ENCODE measurements at regions not wholly inside any gene's neighbourhood (a gene's known extent, or its start where the extent isn't known, plus 50 kb on each side); places are given as distances from the start of the nearest gene placed in this dataset.

DNA sequence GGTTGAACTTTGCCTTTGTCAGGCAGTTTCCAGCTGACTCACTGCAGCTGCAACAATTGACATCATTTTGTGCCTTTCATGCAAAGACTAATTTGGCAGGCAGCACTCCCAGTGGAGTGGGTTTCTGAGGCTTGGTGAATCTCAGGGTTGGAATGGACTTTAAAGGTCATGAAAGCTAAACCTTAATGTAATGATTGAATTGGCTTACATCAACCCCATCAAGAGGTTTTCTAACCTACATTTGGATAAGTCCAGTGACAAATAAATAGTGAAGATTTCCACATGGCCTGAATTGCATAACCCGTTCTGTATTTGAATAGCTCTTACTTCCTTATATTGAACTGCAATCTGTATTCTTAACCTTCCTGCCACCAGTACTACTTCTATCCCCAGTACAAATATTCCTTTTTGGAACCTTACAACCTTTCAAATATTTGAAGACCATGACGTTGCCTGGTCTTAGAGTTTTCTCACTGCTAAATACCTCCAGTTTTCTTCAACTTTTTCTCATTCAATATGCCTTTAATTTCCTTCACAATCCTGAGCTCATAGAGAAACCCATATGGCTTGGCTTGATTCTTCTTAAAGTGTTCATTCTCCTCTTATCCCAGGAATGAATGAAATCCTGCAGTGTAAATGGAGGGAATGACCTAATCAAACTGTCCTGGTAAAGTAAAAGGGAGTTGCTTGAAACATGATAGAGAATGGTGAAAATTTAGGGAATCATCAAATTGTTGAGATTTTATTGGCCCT is 168.1 kb upstream of the NOVA1 start:
- H3K4me3 ChIP-seq (ENCODE audit: low read length): no peak overlapping the region
- no peak overlapping the region for H2AFZ ChIP-seq (ENCODE audit: low read depth, low read length)
- TF ChIP-seq TAF1 (IDR thresholded peaks at IDR 0.05; ENCODE audit: low read depth) (no peak), MXI1 (conservative IDR thresholded peaks at IDR 0.05; ENCODE audit: poor library complexity, severe bottlenecking) (no peak), RAD21 (conservative IDR thresholded peaks at IDR 0.05) (no peak), SMC3 (conservative IDR thresholded peaks at IDR 0.05; ENCODE audit: poor library complexity) (no peak), EZH2 (IDR thresholded peaks at IDR 0.05; ENCODE audit: borderline replicate concordance, insufficient read depth, low read length, poor library complexity, severe bottlenecking) (no peak), POLR2AphosphoS5 (IDR thresholded peaks at IDR 0.05) (no peak), EP300 (conservative IDR thresholded peaks at IDR 0.05; ENCODE audit: poor library complexity, severe bottlenecking) (no peak), CTCF (IDR thresholded peaks at IDR 0.05; ENCODE audit: poor library complexity, severe bottlenecking) (no peak)
- TF ChIP-seq, protein P1, sequence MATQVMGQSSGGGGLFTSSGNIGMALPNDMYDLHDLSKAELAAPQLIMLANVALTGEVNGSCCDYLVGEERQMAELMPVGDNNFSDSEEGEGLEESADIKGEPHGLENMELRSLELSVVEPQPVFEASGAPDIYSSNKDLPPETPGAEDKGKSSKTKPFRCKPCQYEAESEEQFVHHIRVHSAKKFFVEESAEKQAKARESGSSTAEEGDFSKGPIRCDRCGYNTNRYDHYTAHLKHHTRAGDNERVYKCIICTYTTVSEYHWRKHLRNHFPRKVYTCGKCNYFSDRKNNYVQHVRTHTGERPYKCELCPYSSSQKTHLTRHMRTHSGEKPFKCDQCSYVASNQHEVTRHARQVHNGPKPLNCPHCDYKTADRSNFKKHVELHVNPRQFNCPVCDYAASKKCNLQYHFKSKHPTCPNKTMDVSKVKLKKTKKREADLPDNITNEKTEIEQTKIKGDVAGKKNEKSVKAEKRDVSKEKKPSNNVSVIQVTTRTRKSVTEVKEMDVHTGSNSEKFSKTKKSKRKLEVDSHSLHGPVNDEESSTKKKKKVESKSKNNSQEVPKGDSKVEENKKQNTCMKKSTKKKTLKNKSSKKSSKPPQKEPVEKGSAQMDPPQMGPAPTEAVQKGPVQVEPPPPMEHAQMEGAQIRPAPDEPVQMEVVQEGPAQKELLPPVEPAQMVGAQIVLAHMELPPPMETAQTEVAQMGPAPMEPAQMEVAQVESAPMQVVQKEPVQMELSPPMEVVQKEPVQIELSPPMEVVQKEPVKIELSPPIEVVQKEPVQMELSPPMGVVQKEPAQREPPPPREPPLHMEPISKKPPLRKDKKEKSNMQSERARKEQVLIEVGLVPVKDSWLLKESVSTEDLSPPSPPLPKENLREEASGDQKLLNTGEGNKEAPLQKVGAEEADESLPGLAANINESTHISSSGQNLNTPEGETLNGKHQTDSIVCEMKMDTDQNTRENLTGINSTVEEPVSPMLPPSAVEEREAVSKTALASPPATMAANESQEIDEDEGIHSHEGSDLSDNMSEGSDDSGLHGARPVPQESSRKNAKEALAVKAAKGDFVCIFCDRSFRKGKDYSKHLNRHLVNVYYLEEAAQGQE (IDR thresholded peaks at IDR 0.05; ENCODE audit: borderline replicate concordance): no peak
- no peaks in the 10 kb centered on the region for H3K79me2 ChIP-seq (replicated peaks; ENCODE audit: insufficient read depth, low read length)
- no peak overlapping the region for H3K9ac ChIP-seq (ENCODE audit: low read length)
- H3F3A ChIP-seq (ENCODE audit: insufficient read depth, low read length, poor library complexity, severe bottlenecking): no peaks in the 10 kb centered on the region
- no peaks in the 10 kb centered on the region for H3K36me3 ChIP-seq (ENCODE audit: insufficient read depth, low read length)
- no peaks in the 10 kb centered on the region for H3K9me3 ChIP-seq (ENCODE audit: low read length)
- no peaks in the 10 kb centered on the region for H4K20me1 ChIP-seq (ENCODE audit: insufficient read depth)
- H3K9me2 ChIP-seq (ENCODE audit: insufficient read depth, low read length): no peaks in the 10 kb centered on the region
- H3K4me2 ChIP-seq (ENCODE audit: low read length): no peak overlapping the region
- H3K27me3 ChIP-seq (ENCODE audit: insufficient read depth, low read depth, low read length): no peaks in the 10 kb centered on the region
- H3K27ac ChIP-seq (ENCODE audit: low read length): no peak overlapping the region

DNA sequence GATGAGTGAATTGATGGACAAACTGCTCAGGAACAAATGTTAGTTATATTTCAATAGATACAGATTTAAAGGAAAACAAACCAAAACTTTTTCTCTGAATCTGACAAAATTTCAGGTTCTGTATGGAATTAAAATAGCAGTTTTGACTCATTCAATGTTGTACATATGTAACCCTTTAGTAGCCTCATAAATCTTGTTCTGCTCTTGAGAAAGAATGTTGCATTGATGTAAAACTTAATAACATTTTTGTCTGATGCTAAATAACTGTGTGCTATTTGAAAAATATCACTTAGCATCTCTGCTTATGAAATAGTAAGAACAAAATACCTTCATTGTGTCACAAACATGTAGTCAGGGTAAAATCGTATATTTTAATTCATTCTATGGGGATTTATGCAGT is 168.9 kb upstream of the NOVA1 start:
- TF ChIP-seq RAD21 (conservative IDR thresholded peaks at IDR 0.05) (no peak), TAF1 (IDR thresholded peaks at IDR 0.05; ENCODE audit: low read depth) (no peak), EZH2 (IDR thresholded peaks at IDR 0.05; ENCODE audit: borderline replicate concordance, insufficient read depth, low read length, poor library complexity, severe bottlenecking) (no peak), CTCF (IDR thresholded peaks at IDR 0.05; ENCODE audit: poor library complexity, severe bottlenecking) (no peak), MXI1 (conservative IDR thresholded peaks at IDR 0.05; ENCODE audit: poor library complexity, severe bottlenecking) (no peak), EP300 (conservative IDR thresholded peaks at IDR 0.05; ENCODE audit: poor library complexity, severe bottlenecking) (no peak), SMC3 (conservative IDR thresholded peaks at IDR 0.05; ENCODE audit: poor library complexity) (no peak), POLR2AphosphoS5 (IDR thresholded peaks at IDR 0.05) (no peak)
- TF ChIP-seq, protein P1 (IDR thresholded peaks at IDR 0.05; ENCODE audit: borderline replicate concordance): no peak
- Histone ChIP-seq H3K9ac (ENCODE audit: low read length) (no peak overlapping the region), H2AFZ (ENCODE audit: low read depth, low read length) (no peak overlapping the region)

More for the DNA sequence above, 168.9 kb upstream of the NOVA1 start:
- H3K79me2 ChIP-seq (replicated peaks; ENCODE audit: insufficient read depth, low read length): no peaks in the 10 kb centered on the region
- no peaks in the 10 kb centered on the region for H4K20me1 ChIP-seq (ENCODE audit: insufficient read depth)
- no peaks in the 10 kb centered on the region for H3K9me2 ChIP-seq (ENCODE audit: insufficient read depth, low read length)
- H3F3A ChIP-seq (ENCODE audit: insufficient read depth, low read length, poor library complexity, severe bottlenecking): no peaks in the 10 kb centered on the region
- no peaks in the 10 kb centered on the region for H3K36me3 ChIP-seq (ENCODE audit: insufficient read depth, low read length)
- no peak overlapping the region for H3K27ac ChIP-seq (ENCODE audit: low read length)
- no peaks in the 10 kb centered on the region for H3K9me3 ChIP-seq (ENCODE audit: low read length)
- H3K4me2 ChIP-seq (ENCODE audit: low read length): no peak overlapping the region
- H3K27me3 ChIP-seq (ENCODE audit: insufficient read depth, low read depth, low read length): no peaks in the 10 kb centered on the region
- H3K4me3 ChIP-seq (ENCODE audit: low read length): no peak overlapping the region
